GM19240 (cell line): ENCODE measurements at regions not wholly inside any gene's neighbourhood (a gene's known extent, or its start where the extent isn't known, plus 50 kb on each side); places are given as distances from the start of the nearest gene placed in this dataset.
"Not testable (repeated sequence)": the region's sequence is repeated elsewhere in the genome, so short reads cannot be mapped to it uniquely, and the experiment has no call there.

Source experiments
- DNase-seq: peaks from one replicate; pipeline ENCODE4 v3.0.0; 2011; ENCODE audit warnings: low spot score; ENCODE audit not compliant: insufficient read length

GRCh38 chr7:93048136-93048930 lies 69.4 kb downstream of the SAMD9 start:
- DNase-seq = no peak

GRCh38 chr7:93047514-93048099 lies 70.2 kb downstream of the SAMD9 start:
- no peak for DNase-seq

- no peak for DNase-seq
Observed at GRCh38 chr7:93046641-93047040, 71.1 kb downstream of the SAMD9 start.

- no peak for DNase-seq
Observed at GRCh38 chr7:93044147-93044810, 73.5 kb downstream of the SAMD9 start.

- DNase-seq = no peak
Observed at GRCh38 chr7:93043385-93043985, 74.3 kb downstream of the SAMD9 start.

- no peak for DNase-seq
Observed at GRCh38 chr7:93040355-93040754, 77.4 kb downstream of the SAMD9 start.

GRCh38 chr7:93039786-93040185 lies 78.0 kb downstream of the SAMD9 start:
- DNase-seq = no peak

- DNase-seq = no peak
Observed at GRCh38 chr7:93039282-93039681, 78.5 kb downstream of the SAMD9 start.

- DNase-seq = peak; percentile 31
Observed at GRCh38 chr7:93036807-93037206, 81.0 kb downstream of the SAMD9 start.

GRCh38 chr7:93036149-93036640 lies 81.6 kb downstream of the SAMD9 start:
- DNase-seq = no peak

- DNase-seq = no peak
Observed at GRCh38 chr7:93031795-93032194, 86.0 kb downstream of the SAMD9 start.

- no peak for DNase-seq
Observed at GRCh38 chr7:93030605-93031225, 87.1 kb downstream of the SAMD9 start.

- no peak for DNase-seq
Observed at GRCh38 chr7:93029056-93029455, 88.7 kb downstream of the SAMD9 start.

- DNase-seq = no peak
Observed at GRCh38 chr7:93028610-93029009, 89.2 kb downstream of the SAMD9 start.

- no peak for DNase-seq
Observed at GRCh38 chr7:93027044-93027443, 90.7 kb downstream of the SAMD9 start.

GRCh38 chr7:93026425-93026824 lies 91.4 kb downstream of the SAMD9 start:
- DNase-seq = no peak

- no peak for DNase-seq
Observed at GRCh38 chr7:93025389-93025788, 92.4 kb downstream of the SAMD9 start.

- not testable (repeated sequence) for DNase-seq
Observed at GRCh38 chr7:93022931-93023478, 94.8 kb downstream of the SAMD9 start.

GRCh38 chr7:93021748-93022147 lies 96.0 kb downstream of the SAMD9 start:
- DNase-seq = no peak

- DNase-seq = no peak
Observed at GRCh38 chr7:93018716-93019115, 99.1 kb downstream of the SAMD9 start.

- DNase-seq = no peak
Observed at GRCh38 chr7:93016681-93017381, 100.9 kb downstream of the SAMD9 start.
